GM10266 (cell line): ENCODE measurements at regions not wholly inside any gene's neighbourhood (a gene's known extent, or its start where the extent isn't known, plus 50 kb on each side); places are given as distances from the start of the nearest gene placed in this dataset.

Source experiments
- DNase-seq: peaks from one replicate; pipeline ENCODE4 v3.0.0; 2012; ENCODE audit errors: extremely low spot score
- TF ChIP-seq, protein P1 (sequence below): IDR thresholded peaks from 2 replicates; pipeline ENCODE4 v1.5.1; 2012; ENCODE audit warnings: mild to moderate bottlenecking, low read depth; ENCODE audit not compliant: control insufficient read depth, insufficient read depth; ENCODE audit errors: missing control alignments

DNA sequence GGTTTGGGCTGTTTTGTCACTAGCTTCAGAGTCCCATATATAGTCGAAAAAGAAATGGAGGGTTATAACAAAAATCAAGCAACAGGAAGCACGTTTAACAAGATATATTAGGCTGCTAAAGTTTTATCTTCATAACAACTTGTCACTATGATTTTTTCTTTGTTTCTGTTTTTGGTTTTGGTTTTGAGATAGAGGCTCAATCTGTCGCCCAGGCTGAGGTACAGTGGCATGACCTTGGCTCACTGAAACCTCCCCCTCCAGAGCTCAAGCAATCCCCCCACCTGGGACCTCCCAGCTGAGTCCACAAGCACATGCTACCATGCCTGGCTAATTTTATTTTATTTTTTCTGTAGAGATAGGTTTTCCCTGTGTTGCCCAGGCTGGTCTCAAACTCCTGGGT, 2664.4 kb downstream of the ARAP2 start:
- DNase-seq: no peak
- TF ChIP-seq, protein P1, sequence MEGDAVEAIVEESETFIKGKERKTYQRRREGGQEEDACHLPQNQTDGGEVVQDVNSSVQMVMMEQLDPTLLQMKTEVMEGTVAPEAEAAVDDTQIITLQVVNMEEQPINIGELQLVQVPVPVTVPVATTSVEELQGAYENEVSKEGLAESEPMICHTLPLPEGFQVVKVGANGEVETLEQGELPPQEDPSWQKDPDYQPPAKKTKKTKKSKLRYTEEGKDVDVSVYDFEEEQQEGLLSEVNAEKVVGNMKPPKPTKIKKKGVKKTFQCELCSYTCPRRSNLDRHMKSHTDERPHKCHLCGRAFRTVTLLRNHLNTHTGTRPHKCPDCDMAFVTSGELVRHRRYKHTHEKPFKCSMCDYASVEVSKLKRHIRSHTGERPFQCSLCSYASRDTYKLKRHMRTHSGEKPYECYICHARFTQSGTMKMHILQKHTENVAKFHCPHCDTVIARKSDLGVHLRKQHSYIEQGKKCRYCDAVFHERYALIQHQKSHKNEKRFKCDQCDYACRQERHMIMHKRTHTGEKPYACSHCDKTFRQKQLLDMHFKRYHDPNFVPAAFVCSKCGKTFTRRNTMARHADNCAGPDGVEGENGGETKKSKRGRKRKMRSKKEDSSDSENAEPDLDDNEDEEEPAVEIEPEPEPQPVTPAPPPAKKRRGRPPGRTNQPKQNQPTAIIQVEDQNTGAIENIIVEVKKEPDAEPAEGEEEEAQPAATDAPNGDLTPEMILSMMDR: no peak

DNA sequence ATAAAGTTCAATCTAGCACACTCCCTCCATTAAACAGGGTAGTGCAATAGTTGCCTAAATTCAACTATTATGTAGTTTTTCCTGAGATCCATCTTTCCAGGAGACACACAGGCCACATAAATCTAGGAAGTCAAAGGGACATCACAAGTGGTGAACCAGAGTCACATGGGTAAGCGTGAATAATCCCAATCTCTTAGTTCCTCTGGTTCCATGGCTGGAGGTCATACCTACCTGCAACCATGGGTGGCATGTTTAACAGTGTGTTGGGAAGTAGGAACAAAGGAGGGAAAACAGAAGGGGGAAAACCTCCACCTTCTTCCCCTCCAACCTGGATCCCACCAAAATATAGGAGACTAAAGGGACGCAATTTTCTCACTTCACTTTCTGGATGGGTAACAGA, 2651.6 kb downstream of the ARAP2 start:
- DNase-seq: no peak
- TF ChIP-seq, protein P1: no peak

DNA sequence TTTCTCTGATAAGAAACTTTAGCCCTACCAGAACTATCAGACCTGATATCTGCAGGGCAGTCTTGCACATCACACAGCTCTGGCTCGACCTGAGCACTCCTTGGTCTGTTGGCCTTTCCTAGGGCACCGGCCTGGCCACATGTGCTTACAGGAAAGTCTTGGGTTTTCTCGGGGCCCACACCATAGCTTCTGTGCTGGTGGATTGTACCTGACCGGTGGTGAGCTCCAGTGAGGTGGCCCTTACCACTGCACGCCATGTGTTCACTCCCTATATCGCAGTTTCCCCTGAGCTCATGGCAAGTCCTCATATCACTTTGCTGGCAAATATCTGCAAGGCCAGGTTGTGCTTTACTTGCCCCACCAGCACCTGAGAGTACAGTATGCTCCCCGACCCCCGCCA, 2637.4 kb downstream of the ARAP2 start:
- TF ChIP-seq, protein P1: no peak

DNA sequence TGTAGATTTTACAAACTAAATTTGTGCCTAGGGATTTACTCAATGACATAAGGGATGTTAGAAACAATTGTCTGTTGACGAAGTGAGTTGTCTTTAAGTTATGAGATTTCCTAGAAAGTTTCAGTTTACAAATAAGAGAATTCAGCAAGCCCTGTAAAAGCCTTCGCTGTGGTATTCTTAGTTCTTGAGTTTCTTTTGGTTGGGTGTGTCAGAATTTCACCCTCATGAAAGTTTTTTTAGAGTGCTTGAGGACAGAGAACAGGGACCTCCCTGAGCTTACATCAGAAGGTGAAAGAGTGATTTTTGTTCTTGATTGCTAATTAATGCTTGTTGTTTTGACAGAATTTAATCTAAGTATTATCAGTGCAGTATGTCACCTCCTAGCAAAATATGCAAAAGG, 2628.2 kb downstream of the ARAP2 start:
- no peak for DNase-seq
- TF ChIP-seq, protein P1: no peak

More for the DNA sequence above, 2637.4 kb downstream of the ARAP2 start:
- no peak for DNase-seq

DNA sequence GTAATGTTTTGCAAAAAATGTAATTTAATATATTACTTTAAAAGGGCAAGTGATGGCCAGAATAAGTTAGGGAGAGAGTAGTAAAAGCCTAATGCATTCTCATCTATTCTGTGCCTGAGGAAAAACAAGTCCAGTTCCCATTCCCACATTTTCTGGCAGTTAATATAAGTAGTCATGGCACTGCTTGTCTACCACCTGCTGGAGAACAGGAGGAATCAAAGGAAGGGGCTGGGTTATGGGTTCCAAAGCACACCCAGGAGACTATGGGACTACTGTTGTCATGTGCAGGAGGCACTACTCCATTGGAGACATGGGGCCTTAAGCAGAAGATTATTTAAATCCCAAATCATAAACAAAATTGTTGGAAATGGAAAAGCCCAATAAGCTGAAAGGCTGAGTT, 2618.6 kb downstream of the ARAP2 start:
- DNase-seq: no peak
- TF ChIP-seq, protein P1: no peak

DNA sequence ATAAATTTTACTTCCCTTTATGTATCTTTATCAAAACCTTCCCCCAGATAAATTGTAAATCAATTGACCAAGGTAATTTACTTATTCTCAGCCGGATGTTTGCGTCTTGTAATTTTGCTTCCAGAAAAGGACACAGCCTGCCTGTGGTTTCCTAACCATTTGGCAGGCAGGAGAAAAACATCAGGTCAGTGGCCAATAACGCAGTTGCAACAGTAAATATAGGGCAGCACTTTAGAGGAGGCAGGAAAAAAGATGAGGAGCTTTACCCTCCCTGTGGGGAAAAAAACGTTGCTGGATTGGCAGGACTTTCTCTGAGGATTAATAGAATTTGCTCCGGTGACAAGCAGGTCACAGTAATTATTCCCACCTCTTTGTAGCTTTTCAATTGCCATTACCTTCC, 2618.1 kb downstream of the ARAP2 start:
- DNase-seq: no peak
- TF ChIP-seq, protein P1: no peak

DNA sequence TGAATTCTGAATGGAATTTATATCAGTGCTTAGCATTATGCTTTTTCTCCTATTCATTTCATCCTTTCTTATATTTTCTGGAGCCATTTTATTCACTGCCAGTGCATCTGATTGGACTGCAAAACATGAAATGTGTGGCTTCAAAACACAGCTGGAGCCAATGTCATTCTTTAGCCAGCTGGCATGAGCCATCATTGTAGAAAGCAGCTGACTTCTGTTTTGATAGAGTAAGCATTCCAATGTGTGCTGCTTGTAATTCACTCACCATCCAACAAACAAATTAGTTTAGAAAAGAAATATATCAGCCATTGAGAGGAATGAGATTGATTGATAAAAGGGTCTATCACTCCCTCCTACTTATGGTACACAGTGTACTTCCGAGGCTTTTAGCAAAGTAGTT, 2616.0 kb downstream of the ARAP2 start:
- no peak for DNase-seq
- TF ChIP-seq, protein P1: no peak
